ENCODE measurements at regions not wholly inside any gene's neighbourhood (a gene's known extent, or its start where the extent isn't known, plus 50 kb on each side); places are given as distances from the start of the nearest gene placed in this dataset.

DNA sequence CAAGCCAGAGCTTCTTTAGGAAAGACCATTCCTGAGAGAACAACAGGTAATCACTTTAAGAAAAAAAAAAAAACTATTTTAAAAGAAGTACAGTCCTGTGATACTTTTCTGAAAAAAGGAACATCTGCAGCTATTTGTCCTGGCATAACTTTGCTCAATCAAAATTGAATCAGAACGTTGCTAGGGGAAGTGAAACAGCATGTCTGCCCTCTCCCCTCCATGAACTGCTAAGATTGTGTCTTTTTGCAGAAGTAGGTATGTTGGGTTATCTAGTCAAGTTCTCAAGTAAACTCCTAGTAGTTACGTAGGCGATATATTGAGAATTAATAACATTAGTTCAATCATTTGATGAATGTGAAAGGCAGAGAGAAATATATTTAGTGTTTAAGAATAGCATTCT is 1013.3 kb downstream of the TUSC7 start:
- intact Hi-C loops (cut with DNase I): no loop called here
- H3K4me1 ChIP-seq: no peaks in the 10 kb centered on the region
- TF ChIP-seq, protein P1, sequence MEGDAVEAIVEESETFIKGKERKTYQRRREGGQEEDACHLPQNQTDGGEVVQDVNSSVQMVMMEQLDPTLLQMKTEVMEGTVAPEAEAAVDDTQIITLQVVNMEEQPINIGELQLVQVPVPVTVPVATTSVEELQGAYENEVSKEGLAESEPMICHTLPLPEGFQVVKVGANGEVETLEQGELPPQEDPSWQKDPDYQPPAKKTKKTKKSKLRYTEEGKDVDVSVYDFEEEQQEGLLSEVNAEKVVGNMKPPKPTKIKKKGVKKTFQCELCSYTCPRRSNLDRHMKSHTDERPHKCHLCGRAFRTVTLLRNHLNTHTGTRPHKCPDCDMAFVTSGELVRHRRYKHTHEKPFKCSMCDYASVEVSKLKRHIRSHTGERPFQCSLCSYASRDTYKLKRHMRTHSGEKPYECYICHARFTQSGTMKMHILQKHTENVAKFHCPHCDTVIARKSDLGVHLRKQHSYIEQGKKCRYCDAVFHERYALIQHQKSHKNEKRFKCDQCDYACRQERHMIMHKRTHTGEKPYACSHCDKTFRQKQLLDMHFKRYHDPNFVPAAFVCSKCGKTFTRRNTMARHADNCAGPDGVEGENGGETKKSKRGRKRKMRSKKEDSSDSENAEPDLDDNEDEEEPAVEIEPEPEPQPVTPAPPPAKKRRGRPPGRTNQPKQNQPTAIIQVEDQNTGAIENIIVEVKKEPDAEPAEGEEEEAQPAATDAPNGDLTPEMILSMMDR (IDR thresholded peaks at IDR 0.05): no peak
- TF ChIP-seq POLR2A (IDR thresholded peaks at IDR 0.05): no peak
- WGBS, 2 donors: 54 to 76% methylated on average over 3 of the region's 3 CpGs
- DNase-seq: no peak
- H3K27me3 ChIP-seq: no peaks in the 10 kb centered on the region
- H3K4me3 ChIP-seq: no peak overlapping the region
- no peaks in the 10 kb centered on the region for H3K36me3 ChIP-seq
- no peaks in the 10 kb centered on the region for H3K9me3 ChIP-seq
- no peak overlapping the region for H3K27ac ChIP-seq

DNA sequence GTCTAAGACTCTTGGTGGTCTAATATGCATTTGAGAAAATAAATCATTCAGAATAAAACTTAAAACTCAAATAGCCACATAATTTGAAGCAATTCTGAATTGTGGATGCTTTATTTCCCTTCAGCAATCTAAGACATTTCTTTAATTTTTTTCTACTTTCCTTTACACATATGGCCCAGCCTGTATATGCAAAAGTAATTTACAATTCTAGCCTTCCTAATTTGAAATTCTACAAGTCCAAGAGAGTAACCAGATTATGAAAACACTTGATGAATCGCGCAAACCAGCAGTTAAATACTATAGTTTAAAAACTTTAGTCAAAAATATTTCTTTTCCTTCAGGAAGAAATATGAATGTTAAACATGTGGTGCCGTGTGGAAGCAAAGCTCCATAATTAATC is 1014.2 kb downstream of the TUSC7 start:
- intact Hi-C loops (cut with DNase I): no loop called here
- H3K4me1 ChIP-seq: no peaks in the 10 kb centered on the region
- no peaks in the 10 kb centered on the region for H3K9me3 ChIP-seq
- 79 to 90% methylated on average over 3 of the region's 3 CpGs for WGBS, 2 donors
- H3K36me3 ChIP-seq: no peaks in the 10 kb centered on the region
- no peak for TF ChIP-seq POLR2A (IDR thresholded peaks at IDR 0.05)
- TF ChIP-seq, protein P1 (IDR thresholded peaks at IDR 0.05): no peak
- H3K4me3 ChIP-seq: no peak overlapping the region
- H3K27ac ChIP-seq: no peak overlapping the region
- H3K27me3 ChIP-seq: no peaks in the 10 kb centered on the region
- DNase-seq: no peak

DNA sequence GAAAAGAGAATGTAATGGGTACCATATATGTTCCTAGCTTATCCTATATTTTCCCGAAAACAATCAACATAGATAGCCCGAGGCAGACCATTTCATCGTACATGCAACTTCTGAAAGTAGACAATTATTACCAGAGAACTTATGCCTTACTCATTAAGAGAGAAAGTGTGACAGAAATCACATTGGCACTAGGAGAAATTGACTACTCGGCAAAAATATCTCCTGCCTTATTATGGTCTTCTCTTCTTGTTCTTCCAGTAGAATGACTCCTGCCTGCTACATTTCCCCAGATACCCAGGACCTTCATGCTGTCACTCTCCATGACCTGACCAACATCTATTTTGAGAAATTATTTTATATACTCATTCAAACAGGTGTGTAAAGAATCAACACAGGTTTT is 1015.7 kb downstream of the TUSC7 start:
- no peaks in the 10 kb centered on the region for H3K9me3 ChIP-seq
- no peak overlapping the region for H3K27ac ChIP-seq
- TF ChIP-seq, protein P1 (IDR thresholded peaks at IDR 0.05): no peak
- no peak for TF ChIP-seq POLR2A (IDR thresholded peaks at IDR 0.05)
- no peak overlapping the region for H3K4me3 ChIP-seq
- H3K36me3 ChIP-seq: no peaks in the 10 kb centered on the region
- H3K4me1 ChIP-seq: no peaks in the 10 kb centered on the region
- no peak for DNase-seq
- 90 to 93% methylated on average over 4 of the region's 4 CpGs for WGBS, 2 donors
- no peaks in the 10 kb centered on the region for H3K27me3 ChIP-seq
- intact Hi-C loops (cut with DNase I): no loop called here

DNA sequence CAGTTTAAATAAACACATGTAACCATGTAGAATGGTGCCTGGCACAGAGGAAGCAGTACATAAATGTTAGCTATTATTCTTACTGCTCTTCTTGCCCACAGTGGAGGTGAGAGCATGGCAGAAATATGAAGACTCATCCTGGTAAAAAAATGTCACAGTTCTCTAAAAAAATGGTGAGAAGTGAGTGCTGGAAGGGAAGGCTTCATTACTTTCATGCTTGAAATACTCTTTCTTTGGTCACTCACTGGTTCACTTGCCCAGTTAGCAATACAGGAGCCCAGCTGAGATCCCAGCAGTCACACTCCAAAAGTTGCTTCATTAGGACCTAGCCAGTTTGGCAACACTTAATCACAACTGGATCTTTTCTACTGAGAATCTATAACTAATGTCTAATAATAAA is 1017.2 kb downstream of the TUSC7 start:
- no peak overlapping the region for H3K4me3 ChIP-seq
- no peak for TF ChIP-seq POLR2A (IDR thresholded peaks at IDR 0.05)
- TF ChIP-seq, protein P1 (IDR thresholded peaks at IDR 0.05): no peak
- no peaks in the 10 kb centered on the region for H3K4me1 ChIP-seq
- no peak overlapping the region for H3K27ac ChIP-seq
- DNase-seq: no peak
- H3K27me3 ChIP-seq: no peaks in the 10 kb centered on the region
- H3K36me3 ChIP-seq: no peaks in the 10 kb centered on the region
- intact Hi-C loops (cut with DNase I): no loop called here
- no peaks in the 10 kb centered on the region for H3K9me3 ChIP-seq

DNA sequence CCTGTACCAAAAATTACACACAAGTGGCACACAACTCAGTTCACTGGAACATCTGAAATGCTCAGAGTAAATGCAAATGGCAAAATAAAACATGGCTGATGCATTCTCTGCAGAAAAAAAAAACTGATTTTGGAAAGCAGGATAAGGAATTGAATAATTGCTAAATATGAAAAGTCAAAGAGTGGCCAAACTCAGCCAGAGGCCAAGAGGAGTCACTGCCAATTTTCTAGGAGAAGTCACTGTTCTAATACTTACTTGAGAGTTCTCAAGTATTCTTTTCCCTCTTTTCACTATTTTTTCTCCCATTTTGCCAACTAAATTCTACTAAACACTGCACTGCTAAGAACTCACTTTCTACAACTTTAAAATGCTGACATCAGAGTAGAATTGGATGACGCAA is 1018.6 kb downstream of the TUSC7 start:
- no peak for DNase-seq
- H3K4me1 ChIP-seq: no peaks in the 10 kb centered on the region
- TF ChIP-seq POLR2A (IDR thresholded peaks at IDR 0.05): no peak
- TF ChIP-seq, protein P1 (IDR thresholded peaks at IDR 0.05): no peak
- intact Hi-C loops (cut with DNase I): no loop called here
- no peak overlapping the region for H3K27ac ChIP-seq
- 85 to 89% methylated on average over 1 of the region's 1 CpG for WGBS, 2 donors
- H3K27me3 ChIP-seq: no peaks in the 10 kb centered on the region
- no peak overlapping the region for H3K4me3 ChIP-seq
- no peaks in the 10 kb centered on the region for H3K36me3 ChIP-seq
- no peaks in the 10 kb centered on the region for H3K9me3 ChIP-seq
